ENCODE measurements at regions not wholly inside any gene's neighbourhood (a gene's known extent, or its start where the extent isn't known, plus 50 kb on each side); places are given as distances from the start of the nearest gene placed in this dataset.
"Not testable (repeated sequence)": the region's sequence is repeated elsewhere in the genome, so short reads cannot be mapped to it uniquely, and the experiment has no call there.

- not testable (repeated sequence) for TF ChIP-seq CTCF, EZH2, EZH2phosphoT487 (IDR thresholded peaks at IDR 0.05)
These were observed 102.6 kb upstream of the OTOS start for GRCh38 chr2:240243049-240243448.
